Trophoblast cell (in vitro differentiated cells and primary cell): ENCODE measurements at regions not wholly inside any gene's neighbourhood (a gene's known extent, or its start where the extent isn't known, plus 50 kb on each side); places are given as distances from the start of the nearest gene placed in this dataset.

ENCODE experiments used
- DNase-seq, 2 donors: peaks; one replicate each; pipeline ENCODE4 v3.0.0-alpha.2; 2016
- H2AFZ ChIP-seq: 2 replicates; pipeline ENCODE4 v1.6.1; 2013; ENCODE audit warnings: low read length, moderate library complexity, mild to moderate bottlenecking; ENCODE audit not compliant: insufficient read depth, poor library complexity
- H2AK5ac ChIP-seq: 2 replicates; pipeline ENCODE4 v1.6.1; 2013; ENCODE audit warnings: mild to moderate bottlenecking, low read length
- H2BK120ac ChIP-seq: 2 replicates; pipeline ENCODE4 v1.6.1; 2013; ENCODE audit warnings: low read length, mild to moderate bottlenecking, moderate library complexity; ENCODE audit not compliant: insufficient read depth, poor library complexity
- H2BK12ac ChIP-seq: 2 replicates; pipeline ENCODE4 v1.6.1; 2013; ENCODE audit warnings: mild to moderate bottlenecking, low read length, moderate library complexity
- H2BK5ac ChIP-seq: 2 replicates; pipeline ENCODE4 v1.6.1; 2013; ENCODE audit warnings: low read length, low read depth, moderate library complexity, mild to moderate bottlenecking; ENCODE audit not compliant: poor library complexity
- H3K14ac ChIP-seq: 2 replicates; pipeline ENCODE4 v1.6.1; 2013; ENCODE audit warnings: mild to moderate bottlenecking, low read length
- H3K18ac ChIP-seq: 2 replicates; pipeline ENCODE4 v1.6.1; 2013; ENCODE audit warnings: mild to moderate bottlenecking, low read length
- H3K23ac ChIP-seq: 2 replicates; pipeline ENCODE4 v1.6.1; 2013; ENCODE audit warnings: low read length
- H3K27ac ChIP-seq: 2 replicates; pipeline ENCODE4 v1.5.1; 2013; ENCODE audit warnings: low read depth, mild to moderate bottlenecking, inconsistent platforms, low read length, moderate library complexity
- H3K27me3 ChIP-seq: 2 replicates; pipeline ENCODE4 v1.6.1; 2013; ENCODE audit warnings: inconsistent platforms, mild to moderate bottlenecking, low read length, moderate library complexity; ENCODE audit not compliant: insufficient read depth
- H3K36me3 ChIP-seq, 2 experiments: 1 replicate in 1 of 2; 2 replicates in 1 of 2; pipeline ENCODE4 v1.6.1; 2013; ENCODE audit warnings: low read length in 2 of 2, mild to moderate bottlenecking in 2 of 2, moderate library complexity in 1 of 2; ENCODE audit not compliant: insufficient read depth in 2 of 2, control insufficient read depth in 1 of 2
- H3K4ac ChIP-seq: 2 replicates; pipeline ENCODE4 v1.6.1; 2013; ENCODE audit warnings: low read depth, mild to moderate bottlenecking, low read length, moderate library complexity
- H3K4me1 ChIP-seq, 2 experiments: 1 replicate in 1 of 2; 2 replicates in 1 of 2; pipeline ENCODE4 v1.6.1; 2013; ENCODE audit warnings: low read length in 2 of 2, mild to moderate bottlenecking in 2 of 2, moderate library complexity in 1 of 2; ENCODE audit not compliant: insufficient read depth in 2 of 2, control insufficient read depth in 1 of 2
- H3K4me2 ChIP-seq: 2 replicates; pipeline ENCODE4 v1.6.1; 2013; ENCODE audit warnings: inconsistent platforms, mild to moderate bottlenecking, low read length, moderate library complexity
- H3K4me3 ChIP-seq: 2 replicates; pipeline ENCODE4 v1.5.1; 2013; ENCODE audit warnings: mild to moderate bottlenecking, low read depth, low read length, inconsistent platforms
- H3K79me1 ChIP-seq: one replicate; pipeline ENCODE4 v1.6.1; 2013; ENCODE audit warnings: low read length
- H3K79me2 ChIP-seq: 2 replicates; pipeline ENCODE4 v1.6.1; 2013; ENCODE audit warnings: low read length, mild to moderate bottlenecking; ENCODE audit not compliant: control insufficient read depth, insufficient read depth, poor library complexity
- H3K9ac ChIP-seq: 2 replicates; pipeline ENCODE4 v1.6.1; 2013; ENCODE audit warnings: mild to moderate bottlenecking, low read length
- H3K9me3 ChIP-seq: 2 replicates; pipeline ENCODE4 v1.6.1; 2013; ENCODE audit warnings: low read depth, mild to moderate bottlenecking, control low read depth, inconsistent platforms, low read length; ENCODE audit not compliant: insufficient read depth
- H4K12ac ChIP-seq: 2 replicates; pipeline ENCODE4 v1.6.1; 2013; ENCODE audit warnings: low read depth, mild to moderate bottlenecking, low read length, moderate library complexity
- H4K8ac ChIP-seq: 2 replicates; pipeline ENCODE4 v1.6.1; 2013; ENCODE audit warnings: low read depth, mild to moderate bottlenecking, low read length, moderate library complexity
- H4K91ac ChIP-seq: one replicate; pipeline ENCODE4 v1.6.1; 2013; ENCODE audit warnings: low read depth, mild to moderate bottlenecking, low read length, moderate library complexity
- WGBS: extraction: QIAGEN DNeasy Blood & Tissue Kit; methylation state at CpG from one replicate; pipeline ENCODE4 v1.1.7; 2013; ENCODE audit warnings: missing lambda C conversion rate; ENCODE audit not compliant: insufficient read length, insufficient coverage; ENCODE audit errors: extremely low coverage; 5-methylcytosine and 5-hydroxymethylcytosine counted together

DNA sequence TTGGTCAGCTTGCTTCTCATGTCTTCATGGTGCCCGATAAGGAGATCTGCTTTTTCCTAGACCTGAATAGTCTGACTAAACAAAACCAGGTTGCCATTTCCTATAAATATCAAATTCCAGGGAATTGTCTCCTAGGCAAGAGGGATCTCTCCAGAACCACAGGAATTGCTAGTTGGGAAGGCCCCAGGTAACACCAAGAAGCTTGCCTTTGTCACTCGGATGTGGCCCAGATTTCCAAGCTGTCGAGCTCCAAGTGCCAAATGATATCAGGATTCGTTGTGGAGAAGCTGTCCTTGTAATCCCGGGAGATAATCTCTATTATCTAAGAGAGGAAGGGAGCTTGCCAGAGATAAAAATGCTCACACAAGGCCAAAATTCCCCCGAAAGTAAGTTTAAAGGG is 1288.5 kb upstream of the AUTS2 start:
- no CpG with 5 or more reads among the region's 6 CpGs for WGBS

DNA sequence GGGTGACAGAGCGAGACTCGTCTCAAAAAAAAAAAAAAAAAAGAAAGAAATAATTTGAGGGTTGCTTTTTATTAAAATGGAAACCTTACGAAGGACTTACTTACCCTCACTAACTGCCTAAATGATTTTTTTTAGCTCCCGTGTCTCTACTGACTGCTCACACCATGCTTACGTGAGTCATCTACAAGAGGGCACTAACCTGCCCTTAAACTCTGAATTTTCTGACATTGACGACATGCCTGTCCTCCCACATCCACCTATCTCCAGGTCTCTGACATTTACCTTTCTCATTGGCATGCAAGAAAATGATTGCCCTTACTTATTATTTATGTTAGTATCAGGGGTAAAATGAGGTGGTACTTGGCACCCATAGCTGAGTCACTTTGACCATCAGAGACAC is 1286.3 kb upstream of the AUTS2 start:
- Histone ChIP-seq H3K4me2 (no peak overlapping the region), H3K14ac (no peak overlapping the region), H3K9me3 (no peaks in the 10 kb centered on the region), H3K27me3 (no peaks in the 10 kb centered on the region), H2AFZ (no peak overlapping the region), H3K9ac (no peak overlapping the region), H3K79me2 (no peaks in the 10 kb centered on the region), H3K4ac (no peak overlapping the region), H2AK5ac (no peak overlapping the region), H2BK120ac (no peak overlapping the region), H3K36me3 (no peaks in the 10 kb centered on the region), H3K4me1 (peaks cover 0 to 2% of the 10 kb centered on the region in 2 experiments), H3K27ac (no peak overlapping the region), H4K12ac (no peak overlapping the region), H2BK12ac (no peak overlapping the region), H2BK5ac (no peak overlapping the region), H3K79me1 (no peaks in the 10 kb centered on the region), H3K23ac (no peak overlapping the region), H4K8ac (no peak overlapping the region), H3K4me3 (no peak overlapping the region), H4K91ac (no peak overlapping the region), H3K18ac (no peak overlapping the region)
- no CpG with 5 or more reads among the region's 6 CpGs for WGBS
- no peak for DNase-seq

More for the DNA sequence above, 1288.5 kb upstream of the AUTS2 start:
- Histone ChIP-seq H3K27me3 (no peaks in the 10 kb centered on the region), H3K14ac (no peak overlapping the region), H4K8ac (no peak overlapping the region), H2AK5ac (no peak overlapping the region), H3K79me2 (no peaks in the 10 kb centered on the region), H3K4ac (no peak overlapping the region), H4K12ac (no peak overlapping the region), H3K9ac (no peak overlapping the region), H3K79me1 (no peaks in the 10 kb centered on the region), H3K4me3 (no peak overlapping the region), H3K4me1 (peaks cover 0 to 2% of the 10 kb centered on the region in 2 experiments), H2BK5ac (no peak overlapping the region), H4K91ac (no peak overlapping the region), H3K18ac (no peak overlapping the region), H3K27ac (no peak overlapping the region), H2BK120ac (no peak overlapping the region), H3K36me3 (no peaks in the 10 kb centered on the region), H3K9me3 (no peaks in the 10 kb centered on the region), H2BK12ac (no peak overlapping the region), H3K23ac (no peak overlapping the region), H2AFZ (no peak overlapping the region), H3K4me2 (no peak overlapping the region)
- DNase-seq: no peak

DNA sequence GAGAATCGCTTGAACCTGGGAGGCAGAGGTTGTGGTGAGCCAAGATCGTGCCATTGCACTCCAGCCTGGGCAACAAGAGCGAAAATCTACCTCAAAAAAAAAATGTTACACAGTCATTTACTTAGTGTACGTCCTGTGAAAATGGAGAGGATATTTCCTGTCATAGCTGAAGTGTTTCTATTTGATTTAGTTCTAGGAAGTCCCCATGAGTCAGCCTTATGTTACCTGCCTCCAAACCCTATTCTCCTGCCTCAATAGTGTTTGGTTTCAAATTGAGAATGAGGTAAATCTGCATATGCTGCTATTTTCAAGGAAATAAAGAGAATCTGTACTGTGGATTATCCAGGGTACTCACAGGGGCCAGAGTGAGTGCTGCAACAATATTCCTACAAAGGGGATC is 1284.5 kb upstream of the AUTS2 start:
- no peak for DNase-seq
- no peak overlapping the region for H3K18ac ChIP-seq

DNA sequence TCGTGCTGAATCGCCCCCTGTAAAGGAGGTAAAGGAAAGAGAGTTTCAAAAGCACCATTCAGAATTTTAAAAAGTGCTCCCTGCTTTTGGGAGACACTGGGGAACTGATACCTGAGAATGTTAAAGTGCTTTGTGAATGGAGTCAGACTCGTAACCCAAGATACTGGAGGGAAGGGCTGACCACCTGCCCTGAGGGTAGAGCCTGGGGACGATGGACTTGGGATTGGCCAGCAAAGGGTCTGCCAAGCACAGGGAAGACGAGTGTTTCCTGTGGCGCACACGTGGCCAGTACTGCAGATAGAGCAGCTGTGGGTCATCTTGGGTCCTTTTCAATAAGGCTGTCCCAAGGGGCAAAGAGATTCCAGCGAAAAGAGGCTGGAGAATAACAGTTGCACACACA is 1284.1 kb upstream of the AUTS2 start:
- H3K79me1 ChIP-seq: no peaks in the 10 kb centered on the region
- no peak overlapping the region for H2BK12ac ChIP-seq
- H4K8ac ChIP-seq: no peak overlapping the region
- no peak overlapping the region for H2AFZ ChIP-seq
- H3K9me3 ChIP-seq: no peaks in the 10 kb centered on the region
- H2AK5ac ChIP-seq: no peak overlapping the region
- no peaks in the 10 kb centered on the region for H3K27me3 ChIP-seq
- peaks cover 0 to 2% of the 10 kb centered on the region in 2 experiments for H3K4me1 ChIP-seq
- H3K18ac ChIP-seq: no peak overlapping the region
- H3K79me2 ChIP-seq: no peaks in the 10 kb centered on the region
- WGBS: no CpG with 5 or more reads among the region's 8 CpGs
- H4K91ac ChIP-seq: no peak overlapping the region
- H4K12ac ChIP-seq: no peak overlapping the region
- no peak overlapping the region for H3K4ac ChIP-seq
- no peak overlapping the region for H3K9ac ChIP-seq
- no peak overlapping the region for H3K4me2 ChIP-seq
- H3K4me3 ChIP-seq: no peak overlapping the region
- H3K36me3 ChIP-seq: no peaks in the 10 kb centered on the region
- no peak overlapping the region for H2BK120ac ChIP-seq
- H3K23ac ChIP-seq: no peak overlapping the region
- H3K27ac ChIP-seq: no peak overlapping the region
- H3K14ac ChIP-seq: no peak overlapping the region
- no peak overlapping the region for H2BK5ac ChIP-seq
- no peak for DNase-seq

More for the DNA sequence above, 1284.5 kb upstream of the AUTS2 start:
- Histone ChIP-seq H3K4me3 (no peak overlapping the region), H3K27ac (no peak overlapping the region), H3K79me2 (no peaks in the 10 kb centered on the region), H3K4me2 (no peak overlapping the region), H4K8ac (no peak overlapping the region), H2BK12ac (no peak overlapping the region), H4K91ac (no peak overlapping the region), H3K9ac (no peak overlapping the region), H2AFZ (no peak overlapping the region), H3K4me1 (peaks cover 0 to 2% of the 10 kb centered on the region in 2 experiments), H2BK5ac (no peak overlapping the region), H3K36me3 (no peaks in the 10 kb centered on the region), H4K12ac (no peak overlapping the region), H3K4ac (no peak overlapping the region), H3K14ac (no peak overlapping the region), H2BK120ac (no peak overlapping the region), H3K23ac (no peak overlapping the region), H3K9me3 (no peaks in the 10 kb centered on the region), H3K27me3 (no peaks in the 10 kb centered on the region), H3K79me1 (no peaks in the 10 kb centered on the region), H2AK5ac (no peak overlapping the region)
- no CpG with 5 or more reads among the region's 4 CpGs for WGBS
